OCI-LY3 (cell line): ENCODE measurements at regions not wholly inside any gene's neighbourhood (a gene's known extent, or its start where the extent isn't known, plus 50 kb on each side); places are given as distances from the start of the nearest gene placed in this dataset.

Experiments
- EZH2phosphoT487 ChIP-seq: fragments of 200-600 bp; shearing (Covaris generic); IDR thresholded peaks from 2 replicates; pipeline ENCODE4 v1.6.1; 2018; ENCODE audit warnings: antibody characterized with exemption, mixed run types, low read depth
- TF ChIP-seq, protein P1 (sequence below): fragments of 200-600, 300-600 bp; sonication (generic); IDR thresholded peaks from 2 replicates; pipeline ENCODE4 v1.5.1; 2014; ENCODE audit warnings: antibody characterized with exemption, low read length, low read depth

- TF ChIP-seq, protein P1, sequence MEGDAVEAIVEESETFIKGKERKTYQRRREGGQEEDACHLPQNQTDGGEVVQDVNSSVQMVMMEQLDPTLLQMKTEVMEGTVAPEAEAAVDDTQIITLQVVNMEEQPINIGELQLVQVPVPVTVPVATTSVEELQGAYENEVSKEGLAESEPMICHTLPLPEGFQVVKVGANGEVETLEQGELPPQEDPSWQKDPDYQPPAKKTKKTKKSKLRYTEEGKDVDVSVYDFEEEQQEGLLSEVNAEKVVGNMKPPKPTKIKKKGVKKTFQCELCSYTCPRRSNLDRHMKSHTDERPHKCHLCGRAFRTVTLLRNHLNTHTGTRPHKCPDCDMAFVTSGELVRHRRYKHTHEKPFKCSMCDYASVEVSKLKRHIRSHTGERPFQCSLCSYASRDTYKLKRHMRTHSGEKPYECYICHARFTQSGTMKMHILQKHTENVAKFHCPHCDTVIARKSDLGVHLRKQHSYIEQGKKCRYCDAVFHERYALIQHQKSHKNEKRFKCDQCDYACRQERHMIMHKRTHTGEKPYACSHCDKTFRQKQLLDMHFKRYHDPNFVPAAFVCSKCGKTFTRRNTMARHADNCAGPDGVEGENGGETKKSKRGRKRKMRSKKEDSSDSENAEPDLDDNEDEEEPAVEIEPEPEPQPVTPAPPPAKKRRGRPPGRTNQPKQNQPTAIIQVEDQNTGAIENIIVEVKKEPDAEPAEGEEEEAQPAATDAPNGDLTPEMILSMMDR = no peak
- no peak for TF ChIP-seq EZH2phosphoT487
These were observed 182.2 kb downstream of the RPLP1 start for GRCh38 chr15:69634860-69635259.
